PC-3 (cell line): ENCODE measurements at regions not wholly inside any gene's neighbourhood (a gene's known extent, or its start where the extent isn't known, plus 50 kb on each side); places are given as distances from the start of the nearest gene placed in this dataset.

Experiments
- EZH2 ChIP-seq: fragments of 300-600 bp; sonication (generic); IDR thresholded peaks from one replicate; pipeline ENCODE4 v1.6.1; 2017; ENCODE audit warnings: antibody characterized with exemption, mild to moderate bottlenecking, low read length; ENCODE audit not compliant: unreplicated experiment
- EZH2phosphoT487 ChIP-seq: fragments of 300-600 bp; sonication (generic); IDR thresholded peaks from 2 replicates; pipeline ENCODE4 v1.6.1; 2018; ENCODE audit warnings: mild to moderate bottlenecking, antibody characterized with exemption, low read length, borderline replicate concordance
- TF ChIP-seq, protein P1 (sequence below): fragments of 300-600 bp; sonication (generic); conservative IDR thresholded peaks from 2 replicates; pipeline ENCODE4 v1.5.1; 2017; ENCODE audit warnings: antibody characterized with exemption, low read depth, mild to moderate bottlenecking, low read length

DNA sequence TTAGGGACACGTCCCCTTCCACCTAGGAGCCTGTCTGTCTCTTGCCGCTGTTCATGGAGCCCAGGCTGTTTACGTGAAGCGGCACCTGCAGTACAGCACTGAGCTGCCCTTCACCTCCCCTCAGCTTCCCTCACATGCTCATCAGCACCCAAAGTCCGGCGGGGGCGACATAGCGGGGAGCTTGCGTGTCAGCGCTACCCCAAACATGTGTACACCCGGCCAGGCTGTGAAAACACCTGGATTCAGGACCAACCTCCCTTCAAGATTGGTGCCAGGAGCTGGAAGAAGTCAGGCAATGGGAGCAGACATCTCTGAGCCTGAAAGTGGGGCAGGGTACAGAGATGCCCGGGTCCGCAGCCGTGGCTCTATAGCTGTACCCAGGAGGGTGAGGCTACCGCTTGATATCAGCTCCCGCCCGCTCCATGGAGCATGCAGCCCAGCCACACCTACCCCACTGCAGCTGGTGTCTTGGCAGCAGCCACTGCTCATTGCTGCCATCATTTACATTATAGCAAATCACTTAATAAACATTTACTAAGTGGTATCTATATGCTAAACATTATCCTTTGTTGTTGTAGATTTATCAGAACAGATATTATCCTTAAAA, 712.1 kb downstream of the CDH9 start:
- TF ChIP-seq, protein P1, sequence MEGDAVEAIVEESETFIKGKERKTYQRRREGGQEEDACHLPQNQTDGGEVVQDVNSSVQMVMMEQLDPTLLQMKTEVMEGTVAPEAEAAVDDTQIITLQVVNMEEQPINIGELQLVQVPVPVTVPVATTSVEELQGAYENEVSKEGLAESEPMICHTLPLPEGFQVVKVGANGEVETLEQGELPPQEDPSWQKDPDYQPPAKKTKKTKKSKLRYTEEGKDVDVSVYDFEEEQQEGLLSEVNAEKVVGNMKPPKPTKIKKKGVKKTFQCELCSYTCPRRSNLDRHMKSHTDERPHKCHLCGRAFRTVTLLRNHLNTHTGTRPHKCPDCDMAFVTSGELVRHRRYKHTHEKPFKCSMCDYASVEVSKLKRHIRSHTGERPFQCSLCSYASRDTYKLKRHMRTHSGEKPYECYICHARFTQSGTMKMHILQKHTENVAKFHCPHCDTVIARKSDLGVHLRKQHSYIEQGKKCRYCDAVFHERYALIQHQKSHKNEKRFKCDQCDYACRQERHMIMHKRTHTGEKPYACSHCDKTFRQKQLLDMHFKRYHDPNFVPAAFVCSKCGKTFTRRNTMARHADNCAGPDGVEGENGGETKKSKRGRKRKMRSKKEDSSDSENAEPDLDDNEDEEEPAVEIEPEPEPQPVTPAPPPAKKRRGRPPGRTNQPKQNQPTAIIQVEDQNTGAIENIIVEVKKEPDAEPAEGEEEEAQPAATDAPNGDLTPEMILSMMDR, result no peak
- TF ChIP-seq EZH2 (no peak), EZH2phosphoT487 (no peak)
